ENCODE measurements at regions not wholly inside any gene's neighbourhood (a gene's known extent, or its start where the extent isn't known, plus 50 kb on each side); places are given as distances from the start of the nearest gene placed in this dataset.
A peak's percentile ranks its signal among the peaks of the same experiment; 100 is the strongest.

DNA sequence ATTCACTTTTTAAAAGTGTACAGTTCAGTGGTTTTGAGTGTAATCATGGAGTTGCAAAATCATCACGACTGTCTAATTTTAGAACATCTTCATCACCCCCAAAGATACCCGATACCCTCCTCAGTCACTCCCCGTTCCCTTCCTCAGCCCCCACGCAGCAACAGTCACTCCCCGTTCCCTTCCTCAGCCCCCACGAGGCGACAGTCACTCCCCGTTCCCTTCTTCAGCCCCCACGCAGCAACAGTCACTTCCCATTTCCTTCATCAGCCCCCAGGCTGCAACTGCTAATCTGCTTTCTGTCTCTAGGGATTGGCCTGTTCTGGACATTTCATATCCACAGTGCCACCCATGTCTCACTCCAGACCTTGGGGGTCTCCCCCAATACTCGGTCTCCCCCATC lies 161.6 kb upstream of the PPP2R2D start:
- Mint-ChIP-seq H3K9me3 (peaks cover 0 to 4% (median 0%) of the 10 kb centered on the region in 7 donors), H3K27ac (peak overlapping the region in 1 of 7 donors; percentile 0), H3K36me3 (no peaks in the 10 kb centered on the region), H3K4me1 (peaks cover 18% of the 10 kb centered on the region), H3K27me3 (ENCODE audit: low read depth in 3 of 3) (peaks cover 5 to 10% (median 9%) of the 10 kb centered on the region in 3 donors), H3K4me3 (peak overlapping the region in 1 of 2 donors; percentile 56)
- H3K27ac ChIP-seq (ENCODE audit: low read depth in 1 of 2, low read length in 2 of 2): no peak overlapping the region
- no peak overlapping the region for H3K4me3 ChIP-seq (replicated peaks in 1 of 3; ENCODE audit: low read depth in 2 of 3, low read length in 3 of 3)
- H3K4me2 ChIP-seq (replicated peaks; ENCODE audit: extremely low read depth, low read length, poor library complexity, severe bottlenecking): no peak overlapping the region
- H3K4me1 ChIP-seq (ENCODE audit: control insufficient read depth in 1 of 2, insufficient read depth in 2 of 2, low read length in 2 of 2): no peaks in the 10 kb centered on the region
- H3K36me3 ChIP-seq (replicated peaks in 1 of 2; ENCODE audit: control insufficient read depth in 1 of 2, insufficient read depth in 2 of 2, low read length in 2 of 2): no peaks in the 10 kb centered on the region
- TF ChIP-seq CTCF (IDR thresholded peaks at IDR 0.05): no peak
- H3K27me3 ChIP-seq (ENCODE audit: control insufficient read depth in 2 of 2, insufficient read depth in 2 of 2, low read length in 2 of 2): no peaks in the 10 kb centered on the region
- no peaks in the 10 kb centered on the region for H3K79me2 ChIP-seq (ENCODE audit: insufficient read depth, low read length)
- no peaks in the 10 kb centered on the region for H3K9me3 ChIP-seq (replicated peaks in 1 of 2; ENCODE audit: control insufficient read depth in 1 of 2, insufficient read depth in 1 of 2, low read length in 2 of 2)
- intact Hi-C loops (cut with micrococcal nuclease): no loop called here
- H2AFZ ChIP-seq (ENCODE audit: insufficient read depth, low read depth, low read length, poor library complexity, severe bottlenecking): no peak overlapping the region
- H4K20me1 ChIP-seq (ENCODE audit: insufficient read depth, low read length): no peaks in the 10 kb centered on the region
- 8% methylated on average over 10 of the region's 10 CpGs for WGBS (ENCODE audit: insufficient coverage)
- DNase-seq: no peak
- H3K9ac ChIP-seq (ENCODE audit: insufficient read depth, low read length, poor library complexity, severe bottlenecking): no peak overlapping the region

GRCh38 chr10:131742500-131742951 lies 158.3 kb upstream of the PPP2R2D start:
- Histone ChIP-seq H3K27me3 (ENCODE audit: control insufficient read depth in 2 of 2, insufficient read depth in 2 of 2, low read length in 2 of 2) (no peaks in the 10 kb centered on the region), H3K9ac (ENCODE audit: insufficient read depth, low read length, poor library complexity, severe bottlenecking) (no peak overlapping the region), H3K27ac (ENCODE audit: low read depth in 1 of 2, low read length in 2 of 2) (no peak overlapping the region), H3K36me3 (replicated peaks in 1 of 2; ENCODE audit: control insufficient read depth in 1 of 2, insufficient read depth in 2 of 2, low read length in 2 of 2) (no peaks in the 10 kb centered on the region), H3K4me3 (replicated peaks in 1 of 3; ENCODE audit: low read depth in 2 of 3, low read length in 3 of 3) (no peak overlapping the region), H3K79me2 (ENCODE audit: insufficient read depth, low read length) (no peaks in the 10 kb centered on the region), H2AFZ (ENCODE audit: insufficient read depth, low read depth, low read length, poor library complexity, severe bottlenecking) (no peak overlapping the region), H4K20me1 (ENCODE audit: insufficient read depth, low read length) (no peaks in the 10 kb centered on the region), H3K4me1 (ENCODE audit: control insufficient read depth in 1 of 2, insufficient read depth in 2 of 2, low read length in 2 of 2) (no peaks in the 10 kb centered on the region), H3K9me3 (replicated peaks in 1 of 2; ENCODE audit: control insufficient read depth in 1 of 2, insufficient read depth in 1 of 2, low read length in 2 of 2) (no peaks in the 10 kb centered on the region), H3K4me2 (replicated peaks; ENCODE audit: extremely low read depth, low read length, poor library complexity, severe bottlenecking) (no peak overlapping the region)
- Mint-ChIP-seq H3K4me1 (peaks cover 18% of the 10 kb centered on the region), H3K9me3 (peaks cover 0 to 4% (median 0%) of the 10 kb centered on the region in 7 donors), H3K4me3 (no peak overlapping the region), H3K27ac (no peak overlapping the region), H3K27me3 (ENCODE audit: low read depth in 3 of 3) (peaks cover 7 to 17% (median 13%) of the 10 kb centered on the region in 3 donors), H3K36me3 (no peaks in the 10 kb centered on the region)
- DNase-seq: no peak
- WGBS (ENCODE audit: insufficient coverage): 94% methylated on average over 17 of the region's 17 CpGs
- intact Hi-C loops (cut with micrococcal nuclease): no loop called here
- no peak for TF ChIP-seq CTCF (IDR thresholded peaks at IDR 0.05)

Measured in CD14-positive monocyte (primary cell).